Muscle of leg (tissue), 3 donors: ENCODE measurements at regions not wholly inside any gene's neighbourhood (a gene's known extent, or its start where the extent isn't known, plus 50 kb on each side); places are given as distances from the start of the nearest gene placed in this dataset.

Source experiments
- DNase-seq: peaks from one replicate; pipeline ENCODE4 v3.0.0; 2013
- H3K27ac ChIP-seq: one replicate; pipeline ENCODE4 v1.5.1; 2013; ENCODE audit warnings: mild to moderate bottlenecking, low read length, control low read depth
- H3K27me3 ChIP-seq: one replicate; pipeline ENCODE4 v1.6.1; 2013; ENCODE audit warnings: low read length; ENCODE audit not compliant: control insufficient read depth, insufficient read depth
- H3K36me3 ChIP-seq: one replicate; pipeline ENCODE4 v1.6.1; 2013; ENCODE audit warnings: low read length; ENCODE audit not compliant: control insufficient read depth, insufficient read depth
- H3K4me1 ChIP-seq: one replicate; pipeline ENCODE4 v1.6.1; 2013; ENCODE audit warnings: low read length; ENCODE audit not compliant: control insufficient read depth, insufficient read depth
- H3K4me3 ChIP-seq: one replicate; pipeline ENCODE4 v1.5.1; 2013; ENCODE audit warnings: low read length, control low read depth
- H3K9me3 ChIP-seq: replicated peaks from 2 replicates; pipeline ENCODE4 v1.6.1; 2013; ENCODE audit warnings: low read depth, low read length; ENCODE audit not compliant: control insufficient read depth
- WGBS: methylation state at CpG from one replicate; pipeline ENCODE4 v1.1.5; 2013; ENCODE audit warnings: missing lambda C conversion rate; ENCODE audit not compliant: insufficient coverage; 5-methylcytosine and 5-hydroxymethylcytosine counted together

DNA sequence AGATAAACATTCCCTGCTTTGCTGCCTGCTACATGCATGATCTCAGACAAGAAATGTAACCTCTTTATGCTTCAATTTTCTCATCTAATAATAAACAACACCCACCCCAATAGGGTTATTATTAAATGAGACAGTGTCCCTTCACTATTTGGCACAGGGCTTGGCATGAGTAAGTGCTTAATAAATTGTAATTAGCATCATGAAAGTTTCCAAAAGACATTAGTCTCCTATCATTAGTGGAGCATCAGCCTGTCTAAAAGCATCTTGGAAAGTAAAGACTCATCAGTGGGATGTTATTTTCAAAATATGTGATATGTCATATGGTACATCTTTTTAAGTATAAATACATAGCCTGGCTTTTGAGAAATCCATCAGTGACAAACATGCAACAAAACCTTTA is 275.0 kb downstream of the ZEB2 start:
- H3K4me3 ChIP-seq: no peak overlapping the region
- H3K4me1 ChIP-seq: no peaks in the 10 kb centered on the region
- no peak overlapping the region for H3K27ac ChIP-seq
- H3K9me3 ChIP-seq: no peaks in the 10 kb centered on the region
- DNase-seq: no peak
- no peaks in the 10 kb centered on the region for H3K27me3 ChIP-seq
- no peaks in the 10 kb centered on the region for H3K36me3 ChIP-seq

- no peak overlapping the region for H3K4me3 ChIP-seq
- WGBS: no CpG with 5 or more reads among the region's 3 CpGs
- H3K27me3 ChIP-seq: no peaks in the 10 kb centered on the region
- DNase-seq: no peak
- H3K36me3 ChIP-seq: no peaks in the 10 kb centered on the region
- no peaks in the 10 kb centered on the region for H3K9me3 ChIP-seq
- no peak overlapping the region for H3K27ac ChIP-seq
- peaks cover 3% of the 10 kb centered on the region for H3K4me1 ChIP-seq
These were observed 277.6 kb downstream of the ZEB2 start for GRCh38 chr2:144242311-144242710.

- H3K36me3 ChIP-seq: no peaks in the 10 kb centered on the region
- no peak overlapping the region for H3K27ac ChIP-seq
- DNase-seq: no peak
- H3K4me1 ChIP-seq: peaks cover 3% of the 10 kb centered on the region
- no CpG with 5 or more reads among the region's 1 CpG for WGBS
- H3K9me3 ChIP-seq: no peaks in the 10 kb centered on the region
- H3K27me3 ChIP-seq: no peaks in the 10 kb centered on the region
- H3K4me3 ChIP-seq: no peak overlapping the region
These were observed 278.1 kb downstream of the ZEB2 start for GRCh38 chr2:144241801-144242200.

DNA sequence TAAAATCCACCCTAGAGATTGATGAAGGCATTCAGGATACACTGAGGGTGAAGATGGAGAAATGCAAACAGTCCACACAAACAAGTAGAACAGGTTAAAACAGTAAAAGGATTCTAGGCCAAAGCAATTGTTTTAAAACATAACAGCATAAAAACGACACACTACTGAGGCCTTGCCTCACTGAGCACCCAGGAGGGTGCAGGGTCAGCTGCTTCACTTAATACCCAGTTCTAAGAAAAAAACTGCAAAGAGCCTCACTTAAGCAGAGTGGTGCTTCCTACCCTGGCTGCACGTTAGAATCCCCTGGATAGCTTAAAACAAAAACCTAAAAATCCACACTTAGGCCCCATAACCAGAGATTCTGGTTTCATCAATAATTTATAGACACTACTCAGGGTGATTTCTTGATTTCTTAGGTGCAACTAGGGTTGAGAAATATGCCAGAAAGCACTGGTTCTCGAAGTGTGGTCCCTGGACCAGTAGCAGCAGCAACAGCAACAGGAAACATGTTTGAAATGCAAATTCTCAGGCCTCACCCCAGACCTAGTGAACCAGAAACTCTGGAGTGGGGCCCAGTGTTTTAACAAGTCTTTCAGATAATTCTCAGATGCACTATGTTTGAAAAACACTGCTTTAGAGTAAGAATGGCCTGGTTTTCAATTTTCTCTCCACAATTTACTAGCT is 279.1 kb downstream of the ZEB2 start:
- Histone ChIP-seq H3K9me3 (no peaks in the 10 kb centered on the region), H3K4me3 (no peak overlapping the region), H3K4me1 (peaks cover 3% of the 10 kb centered on the region), H3K27ac (no peak overlapping the region), H3K27me3 (no peaks in the 10 kb centered on the region), H3K36me3 (no peaks in the 10 kb centered on the region)
- DNase-seq: no peak
- WGBS: 34% methylated on average over 2 of the region's 3 CpGs

- Histone ChIP-seq H3K9me3 (no peaks in the 10 kb centered on the region), H3K4me1 (peaks cover 3% of the 10 kb centered on the region), H3K36me3 (no peaks in the 10 kb centered on the region), H3K27ac (no peak overlapping the region), H3K27me3 (no peaks in the 10 kb centered on the region), H3K4me3 (no peak overlapping the region)
- no CpG with 5 or more reads among the region's 1 CpG for WGBS
- no peak for DNase-seq
These were observed 280.2 kb downstream of the ZEB2 start for GRCh38 chr2:144239726-144240125.

GRCh38 chr2:144239306-144239705 is 280.6 kb downstream of the ZEB2 start:
- no peak for DNase-seq
- Histone ChIP-seq H3K27me3 (no peaks in the 10 kb centered on the region), H3K36me3 (no peaks in the 10 kb centered on the region), H3K4me1 (peaks cover 3% of the 10 kb centered on the region), H3K27ac (no peak overlapping the region), H3K9me3 (no peaks in the 10 kb centered on the region), H3K4me3 (no peak overlapping the region)
- WGBS: no CpG with 5 or more reads among the region's 1 CpG

DNA sequence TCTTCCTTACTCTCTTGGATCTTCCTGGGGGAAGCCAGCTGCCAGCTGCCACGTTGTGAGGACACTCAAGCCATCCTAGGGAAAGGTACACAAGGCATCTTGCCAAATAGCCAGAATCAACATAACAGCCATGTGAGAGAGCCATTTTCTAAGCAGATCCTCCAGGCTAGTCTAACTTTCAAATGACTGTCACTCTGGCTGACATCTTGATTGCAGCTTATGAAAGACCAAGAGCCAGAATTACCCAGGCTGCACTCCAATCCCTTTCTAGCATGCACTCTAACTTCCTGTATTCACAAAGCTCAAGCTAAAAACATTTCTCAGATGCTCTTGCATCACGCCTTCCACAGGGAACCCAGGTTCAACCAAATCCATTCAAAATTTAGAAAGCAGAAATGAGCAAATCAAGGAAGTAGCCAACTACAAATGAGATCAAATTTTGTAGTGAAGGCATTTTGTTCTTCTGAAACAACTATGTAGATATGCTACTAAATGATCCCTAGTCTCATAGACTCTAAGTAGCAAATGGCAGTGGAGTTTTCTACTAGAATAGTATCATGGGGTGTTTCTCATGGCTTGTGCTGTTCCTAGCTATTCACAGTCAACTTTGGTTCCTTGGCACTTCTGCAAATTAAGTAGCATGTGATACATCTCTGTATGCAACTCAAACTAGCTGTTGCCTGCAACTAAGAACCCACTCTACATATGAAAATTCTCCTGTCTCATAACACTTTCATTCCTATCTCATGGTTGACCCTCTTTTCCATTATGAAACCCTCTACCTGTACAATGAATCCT is 281.9 kb downstream of the ZEB2 start:
- H3K4me1 ChIP-seq: peaks cover 3% of the 10 kb centered on the region
- no peaks in the 10 kb centered on the region for H3K27me3 ChIP-seq
- H3K9me3 ChIP-seq: no peaks in the 10 kb centered on the region
- H3K4me3 ChIP-seq: no peak overlapping the region
- DNase-seq: peak; percentile 44
- H3K36me3 ChIP-seq: no peaks in the 10 kb centered on the region
- 29% methylated on average over 1 of the region's 2 CpGs for WGBS
- H3K27ac ChIP-seq: no peak overlapping the region

GRCh38 chr2:144237108-144237507 is 282.8 kb downstream of the ZEB2 start:
- Histone ChIP-seq H3K4me1 (peaks cover 3% of the 10 kb centered on the region), H3K27me3 (no peaks in the 10 kb centered on the region), H3K9me3 (no peaks in the 10 kb centered on the region), H3K27ac (no peak overlapping the region), H3K36me3 (no peaks in the 10 kb centered on the region), H3K4me3 (no peak overlapping the region)
- WGBS: 90% methylated on average over 2 of the region's 4 CpGs
- DNase-seq: no peak

GRCh38 chr2:144235050-144235449 is 284.9 kb downstream of the ZEB2 start:
- no peaks in the 10 kb centered on the region for H3K9me3 ChIP-seq
- WGBS: no CpG with 5 or more reads among the region's 1 CpG
- H3K4me3 ChIP-seq: no peak overlapping the region
- no peaks in the 10 kb centered on the region for H3K27me3 ChIP-seq
- no peaks in the 10 kb centered on the region for H3K36me3 ChIP-seq
- no peak overlapping the region for H3K27ac ChIP-seq
- DNase-seq: no peak
- H3K4me1 ChIP-seq: peaks cover 3% of the 10 kb centered on the region

GRCh38 chr2:144234542-144234871 is 285.4 kb downstream of the ZEB2 start:
- Histone ChIP-seq H3K27ac (no peak overlapping the region), H3K27me3 (no peaks in the 10 kb centered on the region), H3K4me1 (peaks cover 3% of the 10 kb centered on the region), H3K36me3 (no peaks in the 10 kb centered on the region), H3K9me3 (no peaks in the 10 kb centered on the region), H3K4me3 (no peak overlapping the region)
- WGBS: no CpG with 5 or more reads among the region's 4 CpGs
- DNase-seq: no peak
